H1 (cell line): ENCODE measurements at regions not wholly inside any gene's neighbourhood (a gene's known extent, or its start where the extent isn't known, plus 50 kb on each side); places are given as distances from the start of the nearest gene placed in this dataset.

Experiments used
- CTCF ChIA-PET: fragments of 300-600 bp; sonication (Branson Sonifier 250); formaldehyde crosslinking; loops from one replicate; lab custom pipeline; 2021; ENCODE audit not compliant: partially characterized antibody; lab: Charles Lee
- POLR2A ChIA-PET: fragments of 300-600 bp; sonication (Branson Sonifier 250); formaldehyde crosslinking; loops from one replicate; lab custom pipeline; 2021; ENCODE audit warnings: inconsistent platforms; ENCODE audit not compliant: partially characterized antibody; lab: Charles Lee
- DNase-seq, 2 experiments: peaks; one replicate each; pipeline versions ENCODE4 v3.0.0 to v3.0.0-alpha.2; 2010 to 2022; ENCODE audit warnings: low spot score in 2 of 2, low read depth in 1 of 2, mixed read lengths in 1 of 2
- FAIRE-seq: peaks from 2 replicates; lab custom pipeline; 2011; peaks lifted over from hg19 to GRCh38; lab: Jason Lieb, UNC
- H2AFZ ChIP-seq: 2 replicates; pipeline ENCODE4 v1.8.1; 2012; ENCODE audit warnings: low read length, inconsistent platforms
- H2AK5ac ChIP-seq: 2 replicates; pipeline ENCODE4 v1.6.1; 2013; ENCODE audit warnings: low read depth, low read length
- H2BK120ac ChIP-seq: replicated peaks from 2 replicates; pipeline ENCODE3; 2013; ENCODE audit warnings: low read depth, low read length, inconsistent platforms
- H2BK12ac ChIP-seq: 2 replicates; pipeline ENCODE4 v1.6.1; 2013; ENCODE audit warnings: low read depth, low read length
- H2BK15ac ChIP-seq: 2 replicates; pipeline ENCODE4 v1.6.1; 2013; ENCODE audit warnings: low read length
- H2BK20ac ChIP-seq: 2 replicates; pipeline ENCODE4 v1.6.1; 2013; ENCODE audit warnings: low read length
- H2BK5ac ChIP-seq: 2 replicates; pipeline ENCODE4 v1.6.1; 2013; ENCODE audit warnings: low read depth, low read length
- H3K14ac ChIP-seq: 2 replicates; pipeline ENCODE4 v1.6.1; 2013; ENCODE audit warnings: inconsistent platforms; ENCODE audit not compliant: insufficient read length
- H3K18ac ChIP-seq: 2 replicates; pipeline ENCODE4 v1.6.1; 2013; ENCODE audit warnings: low read length; ENCODE audit errors: extremely low read depth
- H3K23ac ChIP-seq: 2 replicates; pipeline ENCODE4 v1.6.1; 2013; ENCODE audit warnings: inconsistent platforms; ENCODE audit not compliant: insufficient read length
- H3K23me2 ChIP-seq: 2 replicates; pipeline ENCODE4 v1.6.1; 2013; ENCODE audit warnings: low read depth, low read length
- H3K27ac ChIP-seq: 2 replicates; pipeline ENCODE4 v1.6.1; 2011; ENCODE audit warnings: low read depth, low read length, inconsistent platforms
- H3K27me3 ChIP-seq, 4 experiments: replicated peaks in 1 of 4; 1 replicate in 1 of 4; 2 replicates in 3 of 4; pipeline versions ENCODE4 v1.6.1 to v1.8.1; 2011 to 2013; ENCODE audit warnings: low read length in 3 of 4, mild to moderate bottlenecking in 3 of 4, inconsistent platforms in 2 of 4, mixed read lengths in 2 of 4, moderate library complexity in 1 of 4; ENCODE audit not compliant: control insufficient read depth in 3 of 4, insufficient read depth in 3 of 4; ENCODE audit errors: extremely low read depth in 1 of 4
- H3K36me3 ChIP-seq, 4 experiments: 2 replicates each; pipeline versions ENCODE4 v1.6.1 to v1.8.1; 2011 to 2013; ENCODE audit warnings: mild to moderate bottlenecking in 4 of 4, low read length in 3 of 4, moderate library complexity in 2 of 4, control low read depth in 1 of 4, inconsistent platforms in 1 of 4; ENCODE audit not compliant: insufficient read depth in 4 of 4, control insufficient read depth in 2 of 4
- H3K4ac ChIP-seq: replicated peaks from 2 replicates; pipeline ENCODE3; 2013; ENCODE audit warnings: low read length, low read depth, mixed read lengths, inconsistent platforms; ENCODE audit not compliant: insufficient read length
- H3K4me1 ChIP-seq, 4 experiments: replicated peaks in 1 of 4; 1 replicate in 1 of 4; 2 replicates in 3 of 4; pipeline versions ENCODE4 v1.6.1 to v1.8.1; 2011 to 2013; ENCODE audit warnings: low read length in 3 of 4, inconsistent platforms in 2 of 4, mixed read lengths in 1 of 4; ENCODE audit not compliant: insufficient read depth in 4 of 4, control insufficient read depth in 3 of 4
- H3K4me2 ChIP-seq, 2 experiments: 2 replicates each; pipeline versions ENCODE4 v1.6.1 to v1.8.1; 2011 to 2013; ENCODE audit warnings: low read depth in 2 of 2, low read length in 2 of 2, control low read depth in 1 of 2, inconsistent platforms in 1 of 2, mild to moderate bottlenecking in 1 of 2; ENCODE audit not compliant: insufficient read depth in 1 of 2
- H3K4me3 ChIP-seq, 4 experiments: fragments of 200-600, 300-600 bp in 1 of 4; sonication (generic), shearing (Covaris generic), sonication (Bioruptor Twin) in 1 of 4; 2 replicates each; pipeline versions ENCODE4 v1.5.1 to v1.8.1; 2011 to 2016; ENCODE audit warnings: low read length in 4 of 4, low read depth in 3 of 4, control low read depth in 2 of 4, inconsistent platforms in 2 of 4, mild to moderate bottlenecking in 2 of 4, mixed read lengths in 1 of 4, moderate library complexity in 1 of 4; ENCODE audit not compliant: insufficient read depth in 2 of 4; ENCODE audit errors: extremely low read depth in 1 of 4
- H3K56ac ChIP-seq: replicated peaks from 2 replicates; pipeline ENCODE3; 2013; ENCODE audit warnings: low read depth, mild to moderate bottlenecking, mixed read lengths, low read length, inconsistent platforms; ENCODE audit not compliant: insufficient read length
- H3K79me1 ChIP-seq: 2 replicates; pipeline ENCODE4 v1.6.1; 2013; ENCODE audit warnings: low read depth, low read length, control low read depth
- H3K79me2 ChIP-seq, 2 experiments: 2 replicates each; pipeline versions ENCODE4 v1.6.1 to v1.8.1; 2012 to 2013; ENCODE audit warnings: low read length in 2 of 2, mild to moderate bottlenecking in 2 of 2, inconsistent platforms in 1 of 2; ENCODE audit not compliant: insufficient read depth in 2 of 2, control insufficient read depth in 1 of 2
- H3K9ac ChIP-seq, 4 experiments: replicated peaks in 1 of 4; 1 replicate in 1 of 4; 2 replicates in 3 of 4; pipeline versions ENCODE4 v1.6.1 to v1.8.1; 2011 to 2013; ENCODE audit warnings: low read depth in 3 of 4, low read length in 3 of 4, control low read depth in 2 of 4, mild to moderate bottlenecking in 2 of 4, moderate library complexity in 2 of 4, inconsistent platforms in 1 of 4; ENCODE audit errors: extremely low read depth in 1 of 4
- H3K9me3 ChIP-seq, 2 experiments: 2 replicates each; pipeline versions ENCODE4 v1.6.1 to v1.8.1; 2012 to 2013; ENCODE audit warnings: mild to moderate bottlenecking in 2 of 2, moderate library complexity in 2 of 2, control low read depth in 1 of 2, inconsistent platforms in 1 of 2, low read depth in 1 of 2, low read length in 1 of 2, mixed read lengths in 1 of 2; ENCODE audit not compliant: insufficient read depth in 2 of 2
- H4K20me1 ChIP-seq, 2 experiments: replicated peaks in 1 of 2; 2 replicates each; pipeline versions ENCODE3 to v1.8.1; 2011 to 2013; ENCODE audit warnings: inconsistent platforms in 2 of 2, low read length in 2 of 2, mild to moderate bottlenecking in 1 of 2; ENCODE audit not compliant: insufficient read depth in 2 of 2, control insufficient read depth in 1 of 2
- H4K5ac ChIP-seq: 2 replicates; pipeline ENCODE4 v1.6.1; 2013; ENCODE audit warnings: low read length, low read depth, mixed read lengths, inconsistent platforms; ENCODE audit not compliant: insufficient read length
- H4K8ac ChIP-seq: 2 replicates; pipeline ENCODE4 v1.8.0; 2013; ENCODE audit warnings: mild to moderate bottlenecking, moderate library complexity, low read length, inconsistent platforms; ENCODE audit not compliant: insufficient read depth; ENCODE audit errors: extremely low read depth
- H4K91ac ChIP-seq: replicated peaks from 2 replicates; pipeline ENCODE3; 2013; ENCODE audit warnings: low read length, mixed read lengths, inconsistent platforms; ENCODE audit not compliant: insufficient read length
- FOSL1 ChIP-seq: IDR thresholded peaks from 2 replicates; pipeline ENCODE4 v1.6.1; 2011; ENCODE audit warnings: mild to moderate bottlenecking, low read depth, low read length, moderate library complexity; ENCODE audit not compliant: insufficient read depth
- KDM1A ChIP-seq: fragments of 200-600, 300-600 bp; sonication (generic); IDR thresholded peaks from 2 replicates; pipeline ENCODE4 v1.7.1; 2016; ENCODE audit warnings: mild to moderate bottlenecking, low read length, borderline replicate concordance
- PHF8 ChIP-seq: fragments of 200-600 bp; sonication (generic); conservative IDR thresholded peaks from 2 replicates; pipeline ENCODE4 v1.7.1; 2012; ENCODE audit warnings: low read depth, mild to moderate bottlenecking, inconsistent platforms, low read length, moderate library complexity
- RFX5 ChIP-seq: IDR thresholded peaks from 2 replicates; pipeline ENCODE4 v1.6.1; 2011; ENCODE audit warnings: low read depth, low read length, improper control_type of control experiment, borderline replicate concordance
- SIX5 ChIP-seq: IDR thresholded peaks from 2 replicates; pipeline ENCODE4 v1.6.1; 2011; ENCODE audit warnings: mild to moderate bottlenecking, low read depth, low read length
- whole genome bisulfite sequencing, 2 experiments: shearing (Covaris generic) in 1 of 2; methylation state at CpG; one replicate each; pipeline versions ENCODE4 v1.1.6 to v1.1.7; 2013 to 2015; ENCODE audit warnings: low lambda C conversion rate in 2 of 2, mixed read lengths in 2 of 2, inconsistent platforms in 1 of 2, low coverage in 1 of 2, missing lambda C conversion rate in 1 of 2; ENCODE audit not compliant: insufficient replicate concordance in 2 of 2, insufficient coverage in 1 of 2, insufficient read length in 1 of 2; ENCODE audit errors: extremely low coverage in 1 of 2, missing lambda C conversion rate in 1 of 2; 5-methylcytosine and 5-hydroxymethylcytosine counted together

DNA sequence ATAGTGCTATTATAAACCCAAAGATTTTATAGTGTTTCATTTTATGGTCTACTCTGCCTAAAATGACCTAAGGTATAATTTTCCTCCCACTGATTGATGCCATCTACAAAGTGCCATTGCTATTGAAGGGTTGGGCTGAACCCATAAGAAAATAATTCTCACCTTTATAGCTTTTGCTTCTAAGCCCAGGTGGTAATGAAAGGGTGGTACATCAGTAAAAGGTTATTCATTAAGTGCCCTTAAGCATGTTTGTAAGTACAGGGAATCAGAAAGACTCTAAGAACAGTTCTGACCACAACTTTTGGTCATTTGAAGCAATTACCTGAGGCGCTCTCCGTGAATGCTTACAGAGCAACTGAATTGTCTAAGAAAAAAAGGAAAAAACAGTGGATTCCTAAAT is 1247.3 kb downstream of the NXPH1 start:
- Histone ChIP-seq H3K56ac (no peak overlapping the region), H4K20me1 (no peaks in the 10 kb centered on the region), H3K4me2 (no peak overlapping the region), H3K79me1 (no peaks in the 10 kb centered on the region), H2AK5ac (no peak overlapping the region), H3K23me2 (no peaks in the 10 kb centered on the region), H3K27me3 (no peaks in the 10 kb centered on the region), H3K36me3 (no peaks in the 10 kb centered on the region), H3K23ac (no peak overlapping the region), H2BK20ac (no peak overlapping the region), H3K27ac (no peak overlapping the region), H2BK5ac (no peak overlapping the region), H3K18ac (no peak overlapping the region), H2BK15ac (no peak overlapping the region), H3K9me3 (0 out of 4 replicates have a peak, but pooled peaks cover 0 to 3% of the 10 kb centered on the region in 2 experiments), H3K14ac (no peak overlapping the region), H4K5ac (no peak overlapping the region), H2BK12ac (no peak overlapping the region), H2BK120ac (no peak overlapping the region), H4K91ac (no peak overlapping the region), H3K9ac (no peak overlapping the region), H3K4me3 (no peak overlapping the region), H2AFZ (no peak overlapping the region), H4K8ac (no peak overlapping the region), H3K4me1 (no peaks in the 10 kb centered on the region), H3K4ac (no peak overlapping the region), H3K79me2 (no peaks in the 10 kb centered on the region)
- WGBS, 2 experiments = 94% methylated on average over 2 of the region's 2 CpGs; no CpG with 5 or more reads in 1 of the 2 experiments
- CTCF ChIA-PET = no interaction called here
- DNase-seq = no peak
- POLR2A ChIA-PET = no interaction called here
- no peak for FAIRE-seq
- TF ChIP-seq FOSL1 = no peak
- TF ChIP-seq SIX5 = no peak
- TF ChIP-seq RFX5 = no peak
- no peak for TF ChIP-seq KDM1A
- TF ChIP-seq PHF8 = no peak
